ENCODE measurements at regions not wholly inside any gene's neighbourhood (a gene's known extent, or its start where the extent isn't known, plus 50 kb on each side); places are given as distances from the start of the nearest gene placed in this dataset.

DNA sequence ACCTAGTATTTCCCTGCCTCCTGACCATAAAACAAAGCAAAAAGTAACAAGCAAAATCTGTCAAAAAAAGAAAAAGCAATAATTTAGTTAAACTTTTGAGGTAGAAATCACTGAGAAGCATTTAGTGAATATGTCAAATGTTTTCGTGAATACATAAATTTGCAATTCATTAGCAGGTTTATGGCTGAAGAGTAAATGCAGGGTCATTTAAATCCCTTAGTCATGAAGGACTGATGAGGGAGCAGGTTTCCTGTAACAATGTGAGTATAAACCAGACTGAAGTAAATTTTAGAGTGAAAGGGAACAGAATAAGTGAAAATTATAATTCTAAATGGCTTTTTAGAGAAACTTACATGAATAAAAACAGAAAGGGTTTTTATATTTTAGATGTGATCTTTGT is 313.5 kb upstream of the MANEA start:
- Histone ChIP-seq H3K4me2 (ENCODE audit: low read depth, low read length) (no peak overlapping the region), H3K9me1 (ENCODE audit: insufficient read depth, low read length) (no peaks in the 10 kb centered on the region), H2BK120ac (ENCODE audit: low read depth, low read length) (no peak overlapping the region), H3K4me1 (ENCODE audit: control insufficient read depth, insufficient read depth, low read length) (no peaks in the 10 kb centered on the region), H3K27ac (ENCODE audit: insufficient read depth, low read length) (no peak overlapping the region), H3K9ac (ENCODE audit: low read depth, low read length) (no peak overlapping the region), H3K9me3 (ENCODE audit: control insufficient read depth, insufficient read depth, low read length) (no peaks in the 10 kb centered on the region), H3K23ac (ENCODE audit: low read depth, low read length) (no peak overlapping the region), H4K5ac (ENCODE audit: low read depth, low read length) (no peak overlapping the region), H3K4ac (ENCODE audit: low read depth, low read length) (no peak overlapping the region), H4K20me1 (ENCODE audit: insufficient read depth, low read length) (no peaks in the 10 kb centered on the region), H2BK20ac (ENCODE audit: low read depth, low read length) (no peak overlapping the region), H3K14ac (replicated peaks; ENCODE audit: low read depth, low read length) (no peak overlapping the region), H2BK5ac (ENCODE audit: low read depth, low read length, poor library complexity, severe bottlenecking) (no peak overlapping the region), H3K18ac (ENCODE audit: low read depth, low read length) (no peak overlapping the region), H3K36me3 (ENCODE audit: control insufficient read depth, insufficient read depth, low read length) (no peaks in the 10 kb centered on the region), H4K91ac (ENCODE audit: insufficient read depth, low read depth, low read length) (no peak overlapping the region), H3K4me3 (ENCODE audit: insufficient read depth, low read depth, low read length) (no peak overlapping the region), H4K8ac (ENCODE audit: low read depth in 2 of 2, low read length in 2 of 2) (no peak overlapping the region), H3K79me1 (ENCODE audit: low read depth in 1 of 2, low read length in 2 of 2) (no peaks in the 10 kb centered on the region), H2AK5ac (ENCODE audit: low read depth, low read length) (no peak overlapping the region), H2AFZ (replicated peaks; ENCODE audit: low read length, poor library complexity) (no peak overlapping the region), H2AK9ac (replicated peaks; ENCODE audit: low read depth, low read length, poor library complexity) (no peak overlapping the region), H2BK15ac (ENCODE audit: low read depth, low read length) (no peak overlapping the region), H3K56ac (ENCODE audit: extremely low read depth, insufficient read depth, low read length) (no peak overlapping the region), H3K27me3 (ENCODE audit: control insufficient read depth, insufficient read depth, low read length) (no peaks in the 10 kb centered on the region)
- ChIA-PET POLR2A (ENCODE audit: unreplicated experiment) (no interaction called here), CTCF (no interaction called here)
- no TSS peak for BruUV-seq (replicated peaks)
- ATAC-seq (ENCODE audit: low read depth) (no peak), DNase-seq (no peak)
- intact Hi-C loops (cut with micrococcal nuclease) (no loop called here), dilution Hi-C loops (cut with HindIII; ENCODE audit: low sequenced_read_pairs, unreplicated experiment) (no loop called here), in situ Hi-C loops (cut with MboI; ENCODE audit: low sequenced_read_pairs) (no loop called here)
- no CpG with 5 or more reads among the region's 1 CpG for WGBS, 2 experiments (ENCODE audit: extremely low coverage in 2 of 2, insufficient read length in 1 of 2)
- TF ChIP-seq, protein P1, sequence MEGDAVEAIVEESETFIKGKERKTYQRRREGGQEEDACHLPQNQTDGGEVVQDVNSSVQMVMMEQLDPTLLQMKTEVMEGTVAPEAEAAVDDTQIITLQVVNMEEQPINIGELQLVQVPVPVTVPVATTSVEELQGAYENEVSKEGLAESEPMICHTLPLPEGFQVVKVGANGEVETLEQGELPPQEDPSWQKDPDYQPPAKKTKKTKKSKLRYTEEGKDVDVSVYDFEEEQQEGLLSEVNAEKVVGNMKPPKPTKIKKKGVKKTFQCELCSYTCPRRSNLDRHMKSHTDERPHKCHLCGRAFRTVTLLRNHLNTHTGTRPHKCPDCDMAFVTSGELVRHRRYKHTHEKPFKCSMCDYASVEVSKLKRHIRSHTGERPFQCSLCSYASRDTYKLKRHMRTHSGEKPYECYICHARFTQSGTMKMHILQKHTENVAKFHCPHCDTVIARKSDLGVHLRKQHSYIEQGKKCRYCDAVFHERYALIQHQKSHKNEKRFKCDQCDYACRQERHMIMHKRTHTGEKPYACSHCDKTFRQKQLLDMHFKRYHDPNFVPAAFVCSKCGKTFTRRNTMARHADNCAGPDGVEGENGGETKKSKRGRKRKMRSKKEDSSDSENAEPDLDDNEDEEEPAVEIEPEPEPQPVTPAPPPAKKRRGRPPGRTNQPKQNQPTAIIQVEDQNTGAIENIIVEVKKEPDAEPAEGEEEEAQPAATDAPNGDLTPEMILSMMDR (conservative IDR thresholded peaks at IDR 0.05; ENCODE audit: low read depth, low read length), result no peak
- no peak for TF ChIP-seq SMC3 (IDR thresholded peaks at IDR 0.05; ENCODE audit: low read depth, low read length)
- no peak for TF ChIP-seq RCOR1 (IDR thresholded peaks at IDR 0.05; ENCODE audit: insufficient replicate concordance, low read length)
- no peak for TF ChIP-seq MAZ (IDR thresholded peaks at IDR 0.05; ENCODE audit: borderline replicate concordance, low read depth, low read length)
- no peak for TF ChIP-seq MXI1 (IDR thresholded peaks at IDR 0.05; ENCODE audit: borderline replicate concordance, low read depth, low read length)
- TF ChIP-seq CHD1 (IDR thresholded peaks at IDR 0.05; ENCODE audit: low read depth, low read length), result no peak
- no peak for TF ChIP-seq RFX5 (IDR thresholded peaks at IDR 0.05; ENCODE audit: low read depth, low read length)
- TF ChIP-seq, protein P2, sequence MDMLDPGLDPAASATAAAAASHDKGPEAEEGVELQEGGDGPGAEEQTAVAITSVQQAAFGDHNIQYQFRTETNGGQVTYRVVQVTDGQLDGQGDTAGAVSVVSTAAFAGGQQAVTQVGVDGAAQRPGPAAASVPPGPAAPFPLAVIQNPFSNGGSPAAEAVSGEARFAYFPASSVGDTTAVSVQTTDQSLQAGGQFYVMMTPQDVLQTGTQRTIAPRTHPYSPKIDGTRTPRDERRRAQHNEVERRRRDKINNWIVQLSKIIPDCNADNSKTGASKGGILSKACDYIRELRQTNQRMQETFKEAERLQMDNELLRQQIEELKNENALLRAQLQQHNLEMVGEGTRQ (IDR thresholded peaks at IDR 0.05; ENCODE audit: low read depth, low read length), result no peak
- TF ChIP-seq RAD21 (IDR thresholded peaks at IDR 0.05; ENCODE audit: low read length), result no peak
- no peak for TF ChIP-seq BHLHE40 (IDR thresholded peaks at IDR 0.05; ENCODE audit: low read depth, low read length)
- no peak for TF ChIP-seq FOS (IDR thresholded peaks at IDR 0.05; ENCODE audit: low read depth, low read length)
- no peak for TF ChIP-seq NFE2L2 (IDR thresholded peaks at IDR 0.05; ENCODE audit: low read depth, low read length)
- no peak for TF ChIP-seq MAFK (IDR thresholded peaks at IDR 0.05; ENCODE audit: low read depth, low read length)
- TF ChIP-seq, protein P3, sequence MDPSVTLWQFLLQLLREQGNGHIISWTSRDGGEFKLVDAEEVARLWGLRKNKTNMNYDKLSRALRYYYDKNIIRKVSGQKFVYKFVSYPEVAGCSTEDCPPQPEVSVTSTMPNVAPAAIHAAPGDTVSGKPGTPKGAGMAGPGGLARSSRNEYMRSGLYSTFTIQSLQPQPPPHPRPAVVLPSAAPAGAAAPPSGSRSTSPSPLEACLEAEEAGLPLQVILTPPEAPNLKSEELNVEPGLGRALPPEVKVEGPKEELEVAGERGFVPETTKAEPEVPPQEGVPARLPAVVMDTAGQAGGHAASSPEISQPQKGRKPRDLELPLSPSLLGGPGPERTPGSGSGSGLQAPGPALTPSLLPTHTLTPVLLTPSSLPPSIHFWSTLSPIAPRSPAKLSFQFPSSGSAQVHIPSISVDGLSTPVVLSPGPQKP (IDR thresholded peaks at IDR 0.05; ENCODE audit: borderline replicate concordance, low read depth, low read length), result no peak
- no peak for TF ChIP-seq POLR2A (IDR thresholded peaks at IDR 0.05; ENCODE audit: low read depth, low read length)
- no peak for TF ChIP-seq CEBPB (IDR thresholded peaks at IDR 0.05; ENCODE audit: low read depth, low read length)

Data from IMR-90 (cell line).